Osteocyte (in vitro differentiated cells): ENCODE measurements at regions not wholly inside any gene's neighbourhood (a gene's known extent, or its start where the extent isn't known, plus 50 kb on each side); places are given as distances from the start of the nearest gene placed in this dataset.

Experiments used
- DNase-seq: peaks from one replicate; pipeline ENCODE4 v3.0.0; 2021; ENCODE audit warnings: mixed read lengths; ENCODE audit not compliant: unreplicated experiment; ENCODE audit errors: extremely low spot score
- H3K27ac Mint-ChIP-seq: one replicate; pipeline ENCODE4 v1.8.0; 2021; ENCODE audit warnings: mild to moderate bottlenecking, mixed read lengths; ENCODE audit not compliant: unreplicated experiment
- H3K27me3 Mint-ChIP-seq: one replicate; pipeline ENCODE4 v1.8.0; 2021; ENCODE audit warnings: mixed read lengths; ENCODE audit not compliant: unreplicated experiment
- H3K36me3 Mint-ChIP-seq: one replicate; pipeline ENCODE4 v1.8.0; 2021; ENCODE audit warnings: mixed read lengths; ENCODE audit not compliant: unreplicated experiment
- H3K4me1 Mint-ChIP-seq: one replicate; pipeline ENCODE4 v1.8.0; 2021; ENCODE audit warnings: mixed read lengths; ENCODE audit not compliant: unreplicated experiment
- H3K4me3 Mint-ChIP-seq: one replicate; pipeline ENCODE4 v1.8.0; 2021; ENCODE audit warnings: mild to moderate bottlenecking, moderate library complexity, mixed read lengths; ENCODE audit not compliant: unreplicated experiment
- H3K9me3 Mint-ChIP-seq: one replicate; pipeline ENCODE4 v1.8.0; 2021; ENCODE audit warnings: mixed read lengths; ENCODE audit not compliant: unreplicated experiment
- CTCF ChIP-seq: fragments of 200-600 bp; sonication (generic); IDR thresholded peaks from 2 replicates; pipeline ENCODE4 v1.5.0; 2021; ENCODE audit warnings: antibody characterized with exemption, mild to moderate bottlenecking, moderate library complexity

- H3K9me3 Mint-ChIP-seq: no peaks in the 10 kb centered on the region
- no peaks in the 10 kb centered on the region for H3K27me3 Mint-ChIP-seq
- H3K36me3 Mint-ChIP-seq: no peaks in the 10 kb centered on the region
- no peak overlapping the region for H3K4me3 Mint-ChIP-seq
- DNase-seq: no peak
- no peak overlapping the region for H3K27ac Mint-ChIP-seq
- TF ChIP-seq CTCF: no peak
- H3K4me1 Mint-ChIP-seq: peaks cover 22% of the 10 kb centered on the region
These were observed 140.4 kb downstream of the PSAT1 start for GRCh38 chr9:78437296-78437695.

- no peak overlapping the region for H3K4me3 Mint-ChIP-seq
- H3K36me3 Mint-ChIP-seq: no peaks in the 10 kb centered on the region
- no peaks in the 10 kb centered on the region for H3K27me3 Mint-ChIP-seq
- DNase-seq: no peak
- TF ChIP-seq CTCF: no peak
- H3K4me1 Mint-ChIP-seq: peaks cover 22% of the 10 kb centered on the region
- H3K27ac Mint-ChIP-seq: no peak overlapping the region
- no peaks in the 10 kb centered on the region for H3K9me3 Mint-ChIP-seq
These were observed 140.9 kb downstream of the PSAT1 start for GRCh38 chr9:78437806-78438205.

GRCh38 chr9:78438211-78438610 is 141.3 kb downstream of the PSAT1 start:
- peaks cover 22% of the 10 kb centered on the region for H3K4me1 Mint-ChIP-seq
- no peaks in the 10 kb centered on the region for H3K36me3 Mint-ChIP-seq
- no peak overlapping the region for H3K27ac Mint-ChIP-seq
- TF ChIP-seq CTCF: no peak
- H3K9me3 Mint-ChIP-seq: no peaks in the 10 kb centered on the region
- H3K27me3 Mint-ChIP-seq: no peaks in the 10 kb centered on the region
- no peak overlapping the region for H3K4me3 Mint-ChIP-seq
- DNase-seq: no peak

- Mint-ChIP-seq H3K27ac (peak overlapping the region; percentile 20), H3K27me3 (no peaks in the 10 kb centered on the region), H3K36me3 (no peaks in the 10 kb centered on the region), H3K9me3 (no peaks in the 10 kb centered on the region), H3K4me3 (peak overlapping the region; percentile 66), H3K4me1 (peaks cover 22% of the 10 kb centered on the region)
- TF ChIP-seq CTCF: no peak
- no peak for DNase-seq
These were observed 141.9 kb downstream of the PSAT1 start for GRCh38 chr9:78438780-78439179.

- no peaks in the 10 kb centered on the region for H3K27me3 Mint-ChIP-seq
- TF ChIP-seq CTCF: peak; percentile 95
- no peaks in the 10 kb centered on the region for H3K36me3 Mint-ChIP-seq
These were observed 142.4 kb downstream of the PSAT1 start for GRCh38 chr9:78439190-78439865.

More at GRCh38 chr9:78439190-78439865, 142.4 kb downstream of the PSAT1 start:
- peak; percentile 94 for DNase-seq
- H3K4me1 Mint-ChIP-seq: peaks cover 22% of the 10 kb centered on the region
- peak overlapping the region; percentile 66 for H3K4me3 Mint-ChIP-seq
- H3K9me3 Mint-ChIP-seq: no peaks in the 10 kb centered on the region
- H3K27ac Mint-ChIP-seq: peak overlapping the region; percentile 20
